HCEC 1CT (cell line): ENCODE measurements at regions not wholly inside any gene's neighbourhood (a gene's known extent, or its start where the extent isn't known, plus 50 kb on each side); places are given as distances from the start of the nearest gene placed in this dataset.
A peak's percentile ranks its signal among the peaks of the same experiment; 100 is the strongest.

Experiments
- DNase-seq: peaks from one replicate; pipeline ENCODE4 v3.0.0-alpha.2; 2017

DNA sequence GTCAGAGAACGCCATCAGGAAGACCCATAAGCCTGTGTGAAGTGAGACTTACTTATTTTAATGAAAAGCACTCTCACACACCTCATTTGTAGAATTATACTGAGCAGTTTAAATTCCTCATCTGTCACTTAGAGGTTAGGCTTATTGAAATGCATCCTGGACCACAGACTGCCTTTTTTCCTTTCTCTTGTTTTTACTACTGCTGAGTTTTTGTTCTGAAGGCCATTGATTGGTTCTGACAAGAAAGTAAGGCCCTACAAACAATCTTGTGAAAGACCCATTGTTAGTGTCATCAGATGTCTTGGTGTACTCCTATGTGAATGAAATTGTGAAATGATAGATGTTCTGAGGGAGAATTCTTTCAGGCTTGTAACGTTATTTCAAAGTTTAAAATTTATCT, 1343.3 kb upstream of the ADGRL2 start:
- DNase-seq = peak; percentile 1

DNA sequence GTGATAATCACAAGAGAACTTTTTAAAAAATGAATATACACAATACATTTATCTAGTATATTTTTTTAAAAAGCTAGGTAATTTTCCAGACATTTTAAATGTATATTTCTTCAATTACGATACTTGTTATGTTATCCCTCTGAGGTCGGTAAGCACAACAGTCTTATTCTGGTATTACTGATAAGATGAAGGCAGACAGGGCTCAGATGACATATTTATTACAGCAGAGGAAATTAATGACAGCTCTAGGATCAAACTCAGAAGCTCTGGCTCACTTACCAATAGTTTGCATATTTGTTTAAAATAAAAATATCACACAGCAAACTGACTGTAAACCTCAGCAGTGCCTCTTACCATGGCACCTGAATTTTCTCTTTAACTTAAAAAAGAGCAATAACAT, 1347.0 kb upstream of the ADGRL2 start:
- DNase-seq = no peak

DNA sequence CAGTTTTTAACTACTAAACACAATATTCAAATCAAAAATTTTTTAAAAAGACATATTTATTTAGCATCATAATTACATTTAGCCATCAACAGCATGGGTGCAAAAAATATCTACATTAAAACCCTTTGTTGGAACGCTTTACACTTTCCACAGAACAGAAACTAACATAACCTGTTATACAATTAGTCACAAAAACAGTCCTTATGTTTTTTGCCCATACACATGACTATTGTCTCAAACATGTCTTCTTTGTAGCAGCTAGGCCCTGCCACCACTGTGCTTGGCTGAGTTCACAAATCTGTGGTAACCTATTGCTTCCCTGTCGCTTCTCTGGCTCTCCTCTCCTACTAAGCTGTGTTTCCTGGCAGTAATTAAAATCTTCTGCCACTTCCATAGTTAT, 1350.0 kb upstream of the ADGRL2 start:
- DNase-seq = no peak

DNA sequence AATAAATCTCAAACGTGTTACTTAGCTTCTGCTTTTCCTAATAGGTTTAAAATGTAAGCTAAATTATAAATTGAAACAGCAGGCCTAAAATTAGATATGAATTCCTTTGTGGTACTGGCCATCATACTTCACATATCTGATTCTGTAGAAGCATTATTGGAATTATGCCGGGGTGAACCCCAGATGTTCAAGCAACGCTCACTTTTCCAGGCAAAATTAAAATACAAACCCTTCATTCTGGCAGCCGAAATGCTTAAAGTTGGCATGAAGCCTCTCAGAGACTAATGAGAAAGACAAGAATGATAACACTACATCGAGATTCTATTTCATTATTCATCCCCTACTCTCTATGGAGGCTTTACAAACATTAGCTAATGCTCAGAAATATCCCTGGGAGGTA, 1352.7 kb upstream of the ADGRL2 start:
- DNase-seq = peak; percentile 1

DNA sequence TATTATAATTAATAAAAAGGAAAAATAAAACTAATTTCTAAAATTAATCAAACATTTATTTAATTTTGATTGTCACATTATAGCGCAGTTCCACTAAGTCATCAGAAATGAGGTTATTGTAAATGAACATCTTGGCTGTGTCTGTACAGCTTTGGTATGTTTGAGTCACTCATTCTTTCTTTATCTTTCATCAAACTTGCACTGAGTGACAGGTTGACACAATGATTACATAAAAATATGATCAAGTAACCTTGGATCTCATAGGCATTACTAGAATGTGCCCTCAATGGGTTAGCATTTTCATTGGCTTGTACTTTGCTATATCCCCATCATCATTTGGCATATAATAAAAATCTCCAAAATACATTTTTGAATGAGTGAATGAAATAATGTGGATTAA, 1353.2 kb upstream of the ADGRL2 start:
- no peak for DNase-seq

- DNase-seq = no peak
Measured at GRCh38 chr1:80445033-80445432, 1355.7 kb upstream of the ADGRL2 start.

GRCh38 chr1:80444171-80444570, 1356.6 kb upstream of the ADGRL2 start:
- DNase-seq = peak; percentile 3

- DNase-seq = no peak
Measured at GRCh38 chr1:80441664-80442063, 1359.1 kb upstream of the ADGRL2 start.

DNA sequence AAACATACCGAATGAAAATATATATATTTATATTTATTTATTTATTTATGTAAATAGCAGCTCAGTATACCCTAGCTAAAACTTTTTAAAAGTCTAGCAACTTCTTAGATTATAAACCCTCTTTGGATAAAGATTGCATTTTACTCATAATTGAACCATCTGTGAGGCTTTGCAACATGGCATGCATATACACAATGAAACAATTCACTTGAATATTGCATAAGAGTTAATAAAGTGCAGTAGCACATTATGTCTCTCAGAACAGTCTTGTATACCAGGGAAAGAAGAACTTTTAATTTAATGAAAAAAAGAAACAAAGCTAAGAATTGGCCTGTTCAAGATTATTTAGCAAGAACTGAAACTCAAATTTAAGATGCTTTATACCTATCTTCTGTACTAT, 1363.9 kb upstream of the ADGRL2 start:
- no peak for DNase-seq

DNA sequence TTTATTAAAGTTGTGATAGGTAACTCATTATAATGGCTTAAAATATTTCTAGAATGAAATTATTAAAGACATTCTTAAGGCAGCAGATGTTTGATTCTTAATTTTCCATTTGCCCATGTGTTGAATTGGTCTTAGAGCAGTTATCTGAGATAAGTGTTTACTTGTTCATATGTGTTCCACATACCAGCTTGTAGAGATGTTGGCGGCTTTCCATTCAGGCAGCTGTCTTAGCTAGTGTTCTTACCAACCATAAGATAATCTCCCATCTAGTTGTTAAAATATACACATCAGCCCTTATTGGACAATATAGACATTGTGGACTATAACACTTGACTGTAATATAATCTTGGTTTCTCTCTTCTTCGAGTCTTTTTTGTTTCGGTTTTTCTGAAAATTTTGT, 1372.9 kb upstream of the ADGRL2 start:
- DNase-seq = no peak

GRCh38 chr1:80424249-80424648, 1376.5 kb upstream of the ADGRL2 start:
- no peak for DNase-seq

- DNase-seq = no peak
Measured at GRCh38 chr1:80418134-80418533, 1382.6 kb upstream of the ADGRL2 start.

DNA sequence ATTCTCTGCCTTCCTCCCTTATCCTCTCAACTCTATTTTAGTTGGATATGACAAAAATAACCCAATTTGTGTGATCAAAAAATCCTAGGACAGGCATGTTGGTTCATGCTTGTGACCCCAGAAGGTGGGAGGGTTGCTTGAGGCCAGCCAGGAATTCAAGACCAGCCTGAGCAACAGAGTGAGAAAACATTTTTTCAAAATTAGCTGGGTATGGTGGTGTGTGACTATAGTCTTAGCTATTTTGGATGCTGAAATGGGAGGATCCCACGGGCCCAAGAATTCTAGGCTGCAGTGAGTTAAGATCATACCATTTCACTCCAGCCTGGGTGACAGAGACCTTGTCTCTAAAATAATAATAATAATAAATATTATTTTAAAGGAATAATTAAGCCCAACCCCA, 1383.1 kb upstream of the ADGRL2 start:
- peak; percentile 78 for DNase-seq

DNA sequence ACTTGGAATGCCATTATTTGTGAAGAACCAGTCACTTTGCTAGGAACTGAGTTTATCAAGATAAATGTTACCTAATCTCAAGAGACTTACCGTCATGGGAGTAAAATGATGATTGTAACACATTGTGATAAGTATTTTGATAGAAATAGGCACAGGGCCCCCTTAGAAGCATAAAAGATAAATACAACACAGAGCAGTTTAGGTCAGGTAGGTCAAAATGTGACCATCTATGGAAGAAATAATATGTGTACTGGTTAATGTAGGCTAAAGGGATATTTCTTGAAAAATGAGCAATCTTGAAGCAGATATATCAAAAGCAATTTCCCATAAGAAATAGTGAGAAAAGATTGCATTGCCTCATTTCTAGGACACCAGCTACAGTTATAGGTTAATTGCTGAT, 1386.8 kb upstream of the ADGRL2 start:
- DNase-seq = no peak

DNA sequence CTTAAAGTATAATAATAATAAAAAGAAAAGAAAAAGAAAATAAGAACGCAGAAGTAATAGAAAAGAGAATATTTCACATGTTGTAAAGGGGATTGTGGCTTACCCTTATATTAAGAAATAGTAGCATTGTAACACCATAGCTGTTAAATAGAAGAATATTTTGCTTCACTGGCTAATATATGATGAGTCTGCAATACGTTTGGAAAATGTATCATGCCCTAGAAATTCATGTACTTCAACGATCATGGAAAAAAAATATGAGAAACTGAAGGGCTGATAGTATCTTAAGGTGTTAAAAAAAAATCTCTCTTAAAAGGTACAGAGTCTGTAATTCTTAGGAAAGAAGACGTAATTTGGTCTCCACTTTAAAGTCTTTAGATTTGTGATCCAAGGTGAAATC, 1390.5 kb upstream of the ADGRL2 start:
- DNase-seq = no peak

DNA sequence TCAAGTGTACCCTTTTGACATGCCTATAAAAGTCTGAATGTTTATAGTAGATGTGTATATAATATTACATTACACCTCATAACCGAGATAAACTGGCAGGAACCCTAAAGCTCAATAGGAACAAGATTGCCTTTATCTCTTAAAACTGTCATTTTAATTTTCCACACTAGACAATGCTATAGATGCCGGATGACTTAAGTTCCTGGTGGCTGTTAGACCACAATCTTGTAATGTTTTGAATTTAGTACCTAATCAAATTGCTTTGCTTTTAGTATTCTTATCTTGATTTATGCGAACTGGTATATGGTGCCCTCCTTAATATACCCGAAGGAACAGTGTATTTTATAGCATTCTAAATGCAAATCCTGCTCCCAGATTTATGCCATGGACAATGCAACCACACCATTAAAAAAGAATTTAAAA, 1397.0 kb upstream of the ADGRL4 start:
- no peak for DNase-seq

- DNase-seq = no peak
Measured at GRCh38 chr1:80402625-80403024, 1396.1 kb upstream of the ADGRL4 start.

GRCh38 chr1:80401757-80402156, 1395.2 kb upstream of the ADGRL4 start:
- DNase-seq = no peak

DNA sequence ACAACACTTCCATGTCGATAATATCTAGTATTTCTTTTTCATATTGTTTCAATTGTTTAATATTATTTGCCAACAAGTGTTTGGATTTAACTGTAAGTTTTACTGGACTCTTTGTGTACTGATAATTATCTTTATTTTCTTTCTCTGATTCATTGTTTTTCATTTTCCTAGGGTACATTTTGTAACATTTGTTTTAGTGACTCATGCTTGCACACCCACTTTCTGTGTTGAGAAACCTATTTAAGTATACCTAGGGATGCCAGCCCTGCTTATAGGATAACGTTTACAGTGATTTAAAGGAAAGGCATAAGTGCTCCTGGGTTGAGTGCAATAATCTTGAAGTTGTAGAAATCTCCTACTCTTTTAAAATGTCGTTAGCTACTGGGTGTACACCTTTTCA, 1386.0 kb upstream of the ADGRL4 start:
- DNase-seq = peak; percentile 68

- DNase-seq = no peak
Measured at GRCh38 chr1:80385650-80386049, 1379.1 kb upstream of the ADGRL4 start.

GRCh38 chr1:80384959-80385358, 1378.4 kb upstream of the ADGRL4 start:
- no peak for DNase-seq

- DNase-seq = peak; percentile 57
Measured at GRCh38 chr1:80384083-80384830, 1377.7 kb upstream of the ADGRL4 start.

DNA sequence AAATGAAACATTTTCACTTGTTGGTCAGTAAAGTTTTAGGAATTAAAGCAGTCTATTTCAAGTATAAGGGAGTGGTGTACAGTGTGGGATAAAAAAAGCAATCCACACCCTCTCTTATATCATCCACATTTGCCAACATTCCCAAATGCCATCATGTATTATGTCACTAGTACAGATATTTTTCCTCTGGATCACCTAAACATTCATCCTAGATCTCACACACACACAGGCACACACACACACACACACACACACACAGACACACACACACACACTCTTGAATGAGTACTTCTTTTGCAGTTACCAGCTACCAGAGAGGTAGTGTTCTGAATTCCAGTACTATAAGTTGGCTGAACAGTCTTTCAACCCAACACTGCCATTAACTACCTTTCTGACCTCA, 1369.1 kb upstream of the ADGRL4 start:
- DNase-seq = peak; percentile 92

- DNase-seq = no peak
Measured at GRCh38 chr1:80375109-80375508, 1368.6 kb upstream of the ADGRL4 start.

- peak; percentile 34 for DNase-seq
Measured at GRCh38 chr1:80369780-80370179, 1363.2 kb upstream of the ADGRL4 start.
